Uterus (tissue), 2 donors: ENCODE measurements at regions not wholly inside any gene's neighbourhood (a gene's known extent, or its start where the extent isn't known, plus 50 kb on each side); places are given as distances from the start of the nearest gene placed in this dataset.

Source experiments
- POLR2A ChIP-seq, 2 donors: fragments of 450-650 bp; IDR thresholded peaks; one replicate each; pipeline ENCODE4 v1.6.1; 2016; ENCODE audit warnings: antibody characterized with exemption in 2 of 2, mild to moderate bottlenecking in 1 of 2, moderate library complexity in 1 of 2
- TF ChIP-seq, protein P1 (sequence below), 4 experiments: fragments of 200-600 bp in 2 of 4; fragments of 450-650 bp in 2 of 4; sonication (generic) in 2 of 4; IDR thresholded peaks; one replicate each; pipeline ENCODE4 v1.5.1; 2016 to 2019; ENCODE audit warnings: antibody characterized with exemption in 4 of 4, mild to moderate bottlenecking in 2 of 4, moderate library complexity in 1 of 4

DNA sequence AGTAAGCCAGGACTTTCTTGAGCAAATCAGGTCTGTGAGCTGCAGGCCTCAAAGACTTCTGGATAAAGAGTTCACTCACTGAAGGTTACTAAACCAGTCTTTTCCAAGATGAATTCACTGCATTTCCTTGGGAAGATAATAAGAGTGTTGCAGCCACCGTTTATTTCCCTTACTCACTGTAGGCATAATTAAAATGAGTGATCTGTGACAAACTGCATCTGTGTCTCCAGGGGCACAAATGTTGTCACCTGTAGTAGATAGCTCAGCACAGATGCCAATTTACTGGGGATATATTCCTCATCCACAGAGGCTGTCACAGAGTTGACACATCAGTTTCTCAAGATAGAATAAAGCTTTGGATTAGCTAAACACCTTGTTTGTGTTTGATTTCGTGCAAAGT is 580.2 kb downstream of the SPRY1 start:
- TF ChIP-seq, protein P1, sequence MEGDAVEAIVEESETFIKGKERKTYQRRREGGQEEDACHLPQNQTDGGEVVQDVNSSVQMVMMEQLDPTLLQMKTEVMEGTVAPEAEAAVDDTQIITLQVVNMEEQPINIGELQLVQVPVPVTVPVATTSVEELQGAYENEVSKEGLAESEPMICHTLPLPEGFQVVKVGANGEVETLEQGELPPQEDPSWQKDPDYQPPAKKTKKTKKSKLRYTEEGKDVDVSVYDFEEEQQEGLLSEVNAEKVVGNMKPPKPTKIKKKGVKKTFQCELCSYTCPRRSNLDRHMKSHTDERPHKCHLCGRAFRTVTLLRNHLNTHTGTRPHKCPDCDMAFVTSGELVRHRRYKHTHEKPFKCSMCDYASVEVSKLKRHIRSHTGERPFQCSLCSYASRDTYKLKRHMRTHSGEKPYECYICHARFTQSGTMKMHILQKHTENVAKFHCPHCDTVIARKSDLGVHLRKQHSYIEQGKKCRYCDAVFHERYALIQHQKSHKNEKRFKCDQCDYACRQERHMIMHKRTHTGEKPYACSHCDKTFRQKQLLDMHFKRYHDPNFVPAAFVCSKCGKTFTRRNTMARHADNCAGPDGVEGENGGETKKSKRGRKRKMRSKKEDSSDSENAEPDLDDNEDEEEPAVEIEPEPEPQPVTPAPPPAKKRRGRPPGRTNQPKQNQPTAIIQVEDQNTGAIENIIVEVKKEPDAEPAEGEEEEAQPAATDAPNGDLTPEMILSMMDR (IDR thresholded peaks at IDR 0.05): no peak
- no peak for TF ChIP-seq POLR2A (IDR thresholded peaks at IDR 0.05)
